Hematopoietic multipotent progenitor cell (in vitro differentiated cells): ENCODE measurements at regions not wholly inside any gene's neighbourhood (a gene's known extent, or its start where the extent isn't known, plus 50 kb on each side); places are given as distances from the start of the nearest gene placed in this dataset.
"Not testable (repeated sequence)": the region's sequence is repeated elsewhere in the genome, so short reads cannot be mapped to it uniquely, and the experiment has no call there.

Experiments
- DNase-seq, 3 donors: peaks; one replicate each; pipeline ENCODE4 v3.0.0-alpha.2; 2011 to 2015; ENCODE audit warnings: low read depth in 2 of 3, low spot score in 2 of 3

- no peak for DNase-seq
Observed at GRCh38 chr1:25011943-25012638, 82.0 kb upstream of the RUNX3 start.

GRCh38 chr1:25011275-25011674, 81.2 kb upstream of the RUNX3 start:
- no peak for DNase-seq

GRCh38 chr1:25009671-25010262, 79.7 kb upstream of the RUNX3 start:
- DNase-seq = no peak

DNA sequence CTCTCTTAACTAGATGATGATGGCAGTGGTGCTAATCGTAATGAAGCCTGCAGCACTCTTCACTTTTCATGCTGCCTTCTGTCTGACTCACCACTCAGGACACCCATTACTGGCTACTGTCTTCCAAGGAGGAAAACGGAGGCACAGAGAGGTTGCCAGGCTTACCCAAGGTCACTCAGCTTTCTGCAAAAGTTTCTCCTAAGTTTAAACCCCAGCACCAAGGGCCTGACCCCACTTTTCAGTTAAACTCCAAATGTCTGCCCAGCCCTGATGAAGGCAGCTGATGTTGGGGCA, 78.1 kb upstream of the RUNX3 start:
- DNase-seq = no peak

DNA sequence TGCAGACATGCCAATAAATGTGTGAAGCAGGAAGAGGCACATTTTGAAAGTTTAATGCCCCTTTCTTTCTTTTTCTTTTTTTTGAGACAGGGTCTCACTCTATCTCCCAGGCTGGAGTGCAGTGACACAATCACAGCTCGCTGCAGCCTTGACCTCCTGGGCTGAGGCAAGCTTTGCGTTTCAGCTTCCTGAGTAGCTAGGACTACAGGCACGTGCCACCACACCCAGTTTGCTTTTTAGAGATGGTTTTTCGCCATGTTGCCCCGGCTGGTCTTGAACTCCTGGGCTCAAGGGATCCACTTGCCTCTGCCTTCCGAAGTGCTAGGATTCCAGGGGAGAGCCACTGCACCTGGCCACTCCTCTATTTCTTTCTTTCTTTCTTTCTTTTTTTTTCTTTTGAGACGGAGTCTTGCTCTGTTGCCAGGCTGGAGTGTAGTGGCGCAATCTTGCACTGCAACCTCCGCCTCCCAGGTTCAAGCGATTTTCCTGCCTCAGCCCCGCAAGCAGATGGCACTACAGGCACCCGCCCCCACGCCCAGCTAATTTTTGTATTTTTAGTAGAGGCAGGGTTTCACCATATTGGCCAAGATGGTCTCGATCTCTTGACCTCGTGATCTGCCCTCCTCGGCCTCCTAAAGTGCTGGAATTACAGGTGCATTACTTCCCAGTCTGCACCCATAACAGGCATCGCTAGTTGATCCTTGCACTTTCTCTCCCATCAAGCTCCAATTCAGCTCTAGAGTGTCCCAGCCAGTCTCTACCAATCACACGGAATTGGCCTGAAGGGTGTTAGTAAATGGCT, 77.5 kb upstream of the RUNX3 start:
- DNase-seq = not testable (repeated sequence)

DNA sequence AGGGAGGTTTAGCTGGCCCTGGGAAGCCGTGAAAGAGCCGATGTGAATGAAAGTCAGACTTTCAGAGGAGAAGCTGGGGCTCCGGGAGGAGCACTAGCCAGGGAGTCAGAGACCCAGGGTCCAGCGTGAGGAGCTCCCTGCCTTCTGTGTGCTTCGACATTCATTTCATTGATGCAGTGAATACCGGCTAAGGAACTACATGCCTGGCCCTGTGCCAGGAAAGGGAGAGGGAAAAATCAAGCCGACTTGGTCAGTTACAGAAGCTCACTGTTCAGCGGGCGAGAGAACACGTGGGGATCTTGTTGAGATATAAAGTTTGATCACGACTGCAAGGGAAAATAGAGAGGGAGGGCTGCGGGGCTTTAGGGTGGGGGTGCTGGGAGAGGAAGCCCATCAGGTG, 76.7 kb upstream of the RUNX3 start:
- peak in 1 of 3 donors; percentile 28 for DNase-seq

DNA sequence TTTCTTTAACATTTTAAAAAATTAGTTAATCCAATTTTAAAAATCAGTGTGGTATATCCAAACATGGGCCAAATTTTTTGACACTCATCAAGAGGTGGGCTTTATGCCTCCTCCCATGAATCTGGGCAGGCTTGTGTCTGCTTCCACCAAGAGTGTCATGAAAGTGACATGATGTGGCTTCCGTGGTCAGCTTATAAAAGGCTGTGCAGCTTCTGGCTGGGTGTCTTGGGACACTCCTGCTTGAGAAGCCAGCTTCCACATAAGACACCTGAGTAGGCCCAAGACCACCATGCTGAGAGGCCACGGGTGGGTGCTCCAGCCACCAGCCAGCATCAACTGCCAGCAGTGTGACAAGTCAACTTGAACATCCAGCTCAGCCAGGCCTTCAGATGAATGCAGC, 74.3 kb upstream of the RUNX3 start:
- no peak for DNase-seq

DNA sequence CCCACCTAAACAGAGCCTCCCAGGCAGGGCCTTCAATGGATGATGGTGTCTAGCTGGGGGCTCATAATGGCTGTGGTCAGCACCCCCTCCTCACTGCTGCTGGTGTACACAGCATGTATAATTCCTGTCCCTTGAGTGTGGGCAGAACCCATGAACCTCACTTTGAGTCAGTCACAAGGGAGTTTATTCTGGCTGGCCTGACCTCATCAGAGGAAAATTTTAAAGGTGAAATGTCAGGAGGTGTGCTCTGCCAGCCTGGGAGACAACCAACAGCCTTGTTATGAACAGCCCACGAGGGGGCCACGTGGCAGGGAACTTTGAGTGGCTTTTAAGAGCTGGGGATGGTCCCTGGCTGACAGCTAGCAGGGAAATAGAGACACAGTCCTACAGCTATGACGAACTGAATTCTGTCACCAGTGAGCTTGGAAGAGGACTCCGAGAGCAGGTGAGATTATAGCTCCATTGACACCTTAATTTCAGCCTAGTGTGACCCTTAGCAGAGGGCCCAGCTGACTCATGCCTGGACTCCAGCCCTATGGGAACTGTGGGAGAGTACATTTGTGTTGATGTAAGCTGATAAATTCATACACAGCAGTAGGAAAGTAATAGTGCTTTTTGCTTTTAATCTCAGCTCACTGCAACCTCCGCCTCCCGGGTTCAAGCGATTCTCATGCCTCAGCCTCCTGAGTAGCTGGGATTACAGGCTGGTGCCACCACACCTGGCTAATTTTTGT, 73.5 kb upstream of the RUNX3 start:
- no peak for DNase-seq

GRCh38 chr1:25003000-25003399, 72.9 kb upstream of the RUNX3 start:
- DNase-seq = no peak

GRCh38 chr1:25001125-25001915, 71.2 kb upstream of the RUNX3 start:
- DNase-seq = no peak

GRCh38 chr1:24999906-25000305, 69.8 kb upstream of the RUNX3 start:
- DNase-seq = no peak

DNA sequence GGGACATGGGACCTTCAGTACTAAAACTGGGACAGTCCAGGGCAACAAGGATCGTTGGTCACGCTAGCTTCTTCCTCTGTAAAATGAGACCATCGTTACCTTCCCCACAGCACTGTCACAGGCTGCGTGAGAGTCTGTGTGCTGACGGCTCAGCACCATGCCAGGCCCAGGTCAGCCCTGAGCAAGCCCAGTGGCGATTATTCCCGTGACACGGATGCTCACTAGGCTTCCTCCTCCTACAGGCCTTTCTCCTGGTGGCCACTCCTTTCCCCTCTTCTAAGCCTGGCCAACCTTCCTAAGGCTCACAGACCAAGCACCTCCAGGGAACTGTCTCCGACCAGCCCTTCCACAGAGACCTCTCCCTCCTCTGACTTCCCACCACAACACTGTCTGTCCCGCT, 69.3 kb upstream of the RUNX3 start:
- DNase-seq = no peak

GRCh38 chr1:24998563-24999245, 68.6 kb upstream of the RUNX3 start:
- DNase-seq = no peak

GRCh38 chr1:24996983-24997893, 67.2 kb upstream of the RUNX3 start:
- DNase-seq = peak in 2 of 3 donors; percentile 50 to 88

GRCh38 chr1:24996456-24996855, 66.4 kb upstream of the RUNX3 start:
- DNase-seq = no peak

- no peak for DNase-seq
Observed at GRCh38 chr1:24995661-24996060, 65.6 kb upstream of the RUNX3 start.

- no peak for DNase-seq
Observed at GRCh38 chr1:24995140-24995539, 65.1 kb upstream of the RUNX3 start.

- no peak for DNase-seq
Observed at GRCh38 chr1:24993871-24994580, 64.0 kb upstream of the RUNX3 start.
